Cardiac muscle cell (in vitro differentiated cells and primary cell): ENCODE measurements at regions not wholly inside any gene's neighbourhood (a gene's known extent, or its start where the extent isn't known, plus 50 kb on each side); places are given as distances from the start of the nearest gene placed in this dataset.
"Not testable (repeated sequence)": the region's sequence is repeated elsewhere in the genome, so short reads cannot be mapped to it uniquely, and the experiment has no call there.

Experiments
- DNase-seq, 2 donors: peaks; one replicate each; pipeline versions ENCODE4 v3.0.0 to v3.0.0-alpha.2; 2010 to 2017; ENCODE audit warnings: low read depth in 1 of 2, low spot score in 1 of 2
- H3K27ac ChIP-seq: fragments of 200-600 bp; sonication (generic); 2 replicates; pipeline ENCODE4 v1.5.1; 2016
- H3K27me3 ChIP-seq: fragments of 200-600 bp; sonication (generic); 2 replicates; pipeline ENCODE4 v1.6.0; 2016; ENCODE audit warnings: control low read depth
- H3K36me3 ChIP-seq: fragments of 200-600 bp; sonication (generic); 2 replicates; pipeline ENCODE4 v1.5.1; 2016; ENCODE audit warnings: control low read depth
- H3K4me1 ChIP-seq: fragments of 200-600 bp; sonication (generic); 2 replicates; pipeline ENCODE4 v1.8.1; 2017; ENCODE audit warnings: low read depth, mild to moderate bottlenecking, mixed run types
- H3K4me3 ChIP-seq: fragments of 200-600 bp; sonication (generic); 2 replicates; pipeline ENCODE4 v1.5.1; 2016; ENCODE audit warnings: mild to moderate bottlenecking
- H3K9me3 ChIP-seq: fragments of 200-600 bp; sonication (generic); 2 replicates; pipeline ENCODE4 v1.5.1; 2017; ENCODE audit warnings: low read depth, mild to moderate bottlenecking, control low read depth
- TF ChIP-seq, protein P1 (sequence below): IDR thresholded peaks from 2 replicates; pipeline ENCODE4 v1.5.1; 2012; ENCODE audit warnings: low read depth, mild to moderate bottlenecking, low read length

- H3K4me3 ChIP-seq = no peak overlapping the region
- DNase-seq = peak; percentile 1 to 42
- H3K36me3 ChIP-seq = no peaks in the 10 kb centered on the region
- TF ChIP-seq, protein P1, sequence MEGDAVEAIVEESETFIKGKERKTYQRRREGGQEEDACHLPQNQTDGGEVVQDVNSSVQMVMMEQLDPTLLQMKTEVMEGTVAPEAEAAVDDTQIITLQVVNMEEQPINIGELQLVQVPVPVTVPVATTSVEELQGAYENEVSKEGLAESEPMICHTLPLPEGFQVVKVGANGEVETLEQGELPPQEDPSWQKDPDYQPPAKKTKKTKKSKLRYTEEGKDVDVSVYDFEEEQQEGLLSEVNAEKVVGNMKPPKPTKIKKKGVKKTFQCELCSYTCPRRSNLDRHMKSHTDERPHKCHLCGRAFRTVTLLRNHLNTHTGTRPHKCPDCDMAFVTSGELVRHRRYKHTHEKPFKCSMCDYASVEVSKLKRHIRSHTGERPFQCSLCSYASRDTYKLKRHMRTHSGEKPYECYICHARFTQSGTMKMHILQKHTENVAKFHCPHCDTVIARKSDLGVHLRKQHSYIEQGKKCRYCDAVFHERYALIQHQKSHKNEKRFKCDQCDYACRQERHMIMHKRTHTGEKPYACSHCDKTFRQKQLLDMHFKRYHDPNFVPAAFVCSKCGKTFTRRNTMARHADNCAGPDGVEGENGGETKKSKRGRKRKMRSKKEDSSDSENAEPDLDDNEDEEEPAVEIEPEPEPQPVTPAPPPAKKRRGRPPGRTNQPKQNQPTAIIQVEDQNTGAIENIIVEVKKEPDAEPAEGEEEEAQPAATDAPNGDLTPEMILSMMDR = peak; percentile 40
- no peaks in the 10 kb centered on the region for H3K27me3 ChIP-seq
- no peak overlapping the region for H3K27ac ChIP-seq
- H3K9me3 ChIP-seq = no peaks in the 10 kb centered on the region
- H3K4me1 ChIP-seq = no peaks in the 10 kb centered on the region
Observed at GRCh38 chr5:163306421-163306820, 131.0 kb upstream of the CCNG1 start.

DNA sequence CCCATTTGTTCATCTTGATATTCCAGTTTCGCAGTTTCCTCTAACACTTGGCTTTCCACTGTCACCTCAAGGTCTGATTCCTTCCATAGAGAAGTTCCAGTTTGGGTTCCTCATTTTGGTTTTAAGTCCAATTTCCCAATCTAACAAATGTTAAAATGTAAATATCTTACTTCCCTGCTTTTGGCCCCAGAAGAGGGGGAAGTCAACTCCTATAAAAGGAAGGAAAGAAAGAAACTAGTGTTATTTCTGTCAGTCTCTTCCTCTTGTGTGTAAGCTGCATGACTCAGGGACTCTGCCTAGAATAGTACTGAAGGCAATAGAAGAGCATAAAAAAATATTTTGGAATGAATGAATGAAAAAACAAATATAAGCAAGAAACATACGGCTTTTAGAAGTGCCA is 127.5 kb upstream of the CCNG1 start:
- H3K27ac ChIP-seq = no peak overlapping the region
- H3K4me1 ChIP-seq = no peaks in the 10 kb centered on the region
- no peaks in the 10 kb centered on the region for H3K27me3 ChIP-seq
- no peaks in the 10 kb centered on the region for H3K36me3 ChIP-seq
- no peaks in the 10 kb centered on the region for H3K9me3 ChIP-seq
- DNase-seq = no peak
- TF ChIP-seq, protein P1 = no peak
- no peak overlapping the region for H3K4me3 ChIP-seq

DNA sequence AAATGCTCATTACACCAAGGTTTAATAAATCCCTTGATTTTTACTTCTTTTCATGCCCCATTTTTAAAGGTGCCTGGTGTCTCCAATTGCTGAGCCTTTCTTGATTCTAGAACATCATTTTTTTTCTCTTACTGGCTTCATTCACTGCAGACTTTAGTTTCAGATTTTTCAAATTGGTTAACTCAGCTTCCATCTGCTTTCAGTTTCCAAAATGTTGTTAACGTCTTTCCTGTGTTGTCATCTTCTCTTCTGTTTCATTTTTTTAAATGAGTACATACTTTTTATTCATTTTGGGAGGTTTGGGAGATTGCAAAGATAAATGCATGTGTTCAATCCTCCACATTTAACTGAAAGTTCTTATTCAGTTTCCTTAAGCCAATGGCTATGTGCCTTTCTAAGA is 126.4 kb upstream of the CCNG1 start:
- TF ChIP-seq, protein P1 = no peak
- DNase-seq = no peak
- H3K4me1 ChIP-seq = no peaks in the 10 kb centered on the region
- no peaks in the 10 kb centered on the region for H3K36me3 ChIP-seq
- no peak overlapping the region for H3K4me3 ChIP-seq
- no peaks in the 10 kb centered on the region for H3K9me3 ChIP-seq
- H3K27me3 ChIP-seq = no peaks in the 10 kb centered on the region
- no peak overlapping the region for H3K27ac ChIP-seq

- DNase-seq = no peak
- Histone ChIP-seq H3K36me3 (no peaks in the 10 kb centered on the region), H3K4me1 (no peaks in the 10 kb centered on the region), H3K4me3 (no peak overlapping the region), H3K27me3 (no peaks in the 10 kb centered on the region), H3K27ac (no peak overlapping the region), H3K9me3 (no peaks in the 10 kb centered on the region)
- TF ChIP-seq, protein P1 = no peak
Observed at GRCh38 chr5:163312598-163312997, 124.8 kb upstream of the CCNG1 start.

DNA sequence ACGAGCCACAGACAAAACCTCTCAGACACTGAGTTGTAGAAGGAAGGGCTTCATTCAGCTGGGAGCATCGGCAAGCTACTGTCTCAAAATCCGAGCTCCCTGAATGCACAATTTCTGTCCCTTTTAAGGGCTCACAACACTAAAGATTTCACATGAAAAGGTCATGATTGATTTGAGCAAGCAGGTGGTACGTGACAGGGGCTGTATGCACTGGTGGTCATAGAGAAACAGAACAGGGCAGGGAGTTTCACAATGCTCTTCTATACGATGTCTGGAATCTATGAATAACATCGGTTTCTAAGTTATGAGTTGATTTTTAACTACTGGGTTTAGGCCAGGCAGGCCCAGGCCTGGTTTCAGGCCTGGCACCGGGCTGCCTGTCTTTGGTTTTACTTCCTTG is 124.3 kb upstream of the CCNG1 start:
- DNase-seq, H3K36me3 ChIP-seq, H3K27me3 ChIP-seq, H3K4me1 ChIP-seq, H3K27ac ChIP-seq, H3K9me3 ChIP-seq, H3K4me3 ChIP-seq: not testable (repeated sequence)

DNA sequence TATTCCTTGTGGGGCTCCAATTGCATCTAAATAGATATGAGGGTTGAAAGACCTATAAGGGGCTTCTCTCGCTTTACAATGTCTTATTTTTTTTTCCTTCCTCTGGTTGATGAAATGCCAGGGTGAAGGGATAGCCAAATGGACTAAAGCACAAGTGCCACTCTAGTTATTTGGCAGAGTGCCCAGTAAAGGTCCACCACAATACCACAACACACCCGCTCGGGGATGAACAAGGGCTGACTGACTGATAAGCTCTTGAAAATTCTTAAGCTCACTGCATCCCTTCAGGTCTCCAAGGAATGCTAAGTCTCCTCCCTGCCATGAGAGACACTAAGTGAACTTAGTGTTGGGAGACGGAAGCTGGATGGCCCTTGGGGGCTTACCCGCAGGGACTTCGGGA is 121.0 kb upstream of the CCNG1 start:
- H3K27ac ChIP-seq, H3K4me1 ChIP-seq, H3K36me3 ChIP-seq, DNase-seq, H3K4me3 ChIP-seq, H3K9me3 ChIP-seq, H3K27me3 ChIP-seq: not testable (repeated sequence)

DNA sequence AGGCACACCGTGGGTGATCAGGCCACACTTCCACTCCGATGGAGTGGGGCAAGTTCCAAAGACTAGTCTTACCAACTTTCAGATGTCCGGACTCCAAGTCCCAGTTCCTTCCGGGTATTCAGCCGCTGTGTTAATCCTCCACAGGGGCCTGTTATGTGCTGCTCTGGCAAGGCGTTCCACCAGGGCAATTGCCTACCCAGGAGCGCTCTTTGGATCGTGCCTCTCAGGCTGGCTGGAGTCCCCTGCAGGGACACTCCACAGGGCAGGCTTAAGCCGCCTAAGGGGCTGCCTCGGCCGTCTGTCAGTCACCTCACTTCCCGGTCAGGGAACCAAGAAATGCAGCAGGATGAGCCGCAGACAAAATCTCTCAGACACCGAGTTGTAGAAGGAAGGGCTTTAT is 118.7 kb upstream of the CCNG1 start:
- no peaks in the 10 kb centered on the region for H3K36me3 ChIP-seq
- DNase-seq = no peak
- H3K27me3 ChIP-seq = no peaks in the 10 kb centered on the region
- no peaks in the 10 kb centered on the region for H3K4me1 ChIP-seq
- no peak overlapping the region for H3K4me3 ChIP-seq
- TF ChIP-seq, protein P1 = no peak
- no peaks in the 10 kb centered on the region for H3K9me3 ChIP-seq
- H3K27ac ChIP-seq = no peak overlapping the region
